Choroid plexus epithelial cell (primary cell): ENCODE measurements at regions not wholly inside any gene's neighbourhood (a gene's known extent, or its start where the extent isn't known, plus 50 kb on each side); places are given as distances from the start of the nearest gene placed in this dataset.

Experiments used
- DNase-seq: peaks from one replicate; pipeline ENCODE4 v3.0.0-alpha.2; 2010; ENCODE audit warnings: low read depth
- H3K4me3 ChIP-seq: 2 replicates; pipeline ENCODE4 v1.5.1; 2011; ENCODE audit warnings: low read depth, mild to moderate bottlenecking, control low read depth, low read length, moderate library complexity
- TF ChIP-seq, protein P1 (sequence below): conservative IDR thresholded peaks from 2 replicates; pipeline ENCODE4 v1.5.1; 2011; ENCODE audit warnings: low read depth, mild to moderate bottlenecking, control low read depth, inconsistent platforms, low read length, moderate library complexity

DNA sequence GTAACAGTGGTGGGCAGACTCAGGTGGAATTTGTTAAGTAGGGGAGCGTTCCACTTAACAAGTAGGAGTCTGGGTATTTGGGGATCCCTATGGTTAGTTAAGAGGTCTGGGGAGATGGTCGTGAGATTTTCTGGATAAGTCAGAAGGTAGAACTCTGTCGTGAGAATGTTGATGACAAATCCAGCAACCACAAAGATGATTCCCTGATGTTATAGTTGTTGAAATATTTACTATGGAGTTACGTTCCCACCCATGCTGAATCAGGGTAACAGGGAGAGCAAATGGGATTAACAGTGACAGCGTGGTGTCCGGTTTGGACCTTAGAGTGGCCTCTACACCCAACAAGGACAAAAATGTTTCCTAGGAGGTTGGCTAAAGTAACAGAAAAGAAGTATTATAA is 110.8 kb downstream of the MFSD1 start:
- no peak overlapping the region for H3K4me3 ChIP-seq
- no peak for DNase-seq
- TF ChIP-seq, protein P1, sequence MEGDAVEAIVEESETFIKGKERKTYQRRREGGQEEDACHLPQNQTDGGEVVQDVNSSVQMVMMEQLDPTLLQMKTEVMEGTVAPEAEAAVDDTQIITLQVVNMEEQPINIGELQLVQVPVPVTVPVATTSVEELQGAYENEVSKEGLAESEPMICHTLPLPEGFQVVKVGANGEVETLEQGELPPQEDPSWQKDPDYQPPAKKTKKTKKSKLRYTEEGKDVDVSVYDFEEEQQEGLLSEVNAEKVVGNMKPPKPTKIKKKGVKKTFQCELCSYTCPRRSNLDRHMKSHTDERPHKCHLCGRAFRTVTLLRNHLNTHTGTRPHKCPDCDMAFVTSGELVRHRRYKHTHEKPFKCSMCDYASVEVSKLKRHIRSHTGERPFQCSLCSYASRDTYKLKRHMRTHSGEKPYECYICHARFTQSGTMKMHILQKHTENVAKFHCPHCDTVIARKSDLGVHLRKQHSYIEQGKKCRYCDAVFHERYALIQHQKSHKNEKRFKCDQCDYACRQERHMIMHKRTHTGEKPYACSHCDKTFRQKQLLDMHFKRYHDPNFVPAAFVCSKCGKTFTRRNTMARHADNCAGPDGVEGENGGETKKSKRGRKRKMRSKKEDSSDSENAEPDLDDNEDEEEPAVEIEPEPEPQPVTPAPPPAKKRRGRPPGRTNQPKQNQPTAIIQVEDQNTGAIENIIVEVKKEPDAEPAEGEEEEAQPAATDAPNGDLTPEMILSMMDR: no peak

DNA sequence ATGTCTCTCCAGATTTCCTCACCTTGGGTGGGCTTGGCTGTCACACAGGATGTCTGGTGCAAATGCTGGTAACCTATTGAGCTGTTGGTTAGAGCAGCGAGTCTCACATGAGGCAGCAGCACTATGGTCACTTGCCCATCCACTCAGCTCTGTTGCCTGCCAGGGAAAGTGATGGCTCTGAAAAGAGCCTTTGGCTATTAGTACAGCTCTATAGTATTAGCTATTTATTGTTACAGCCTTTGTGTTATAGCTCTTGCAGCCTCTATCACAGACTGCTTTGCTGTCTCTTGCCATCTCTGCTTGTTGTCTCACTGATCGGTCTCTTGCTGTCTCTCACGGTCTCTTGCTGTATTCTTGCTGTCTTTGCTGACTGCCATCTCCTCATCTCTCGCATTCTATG is 114.3 kb downstream of the MFSD1 start:
- DNase-seq: no peak
- no peak overlapping the region for H3K4me3 ChIP-seq
- TF ChIP-seq, protein P1: no peak

DNA sequence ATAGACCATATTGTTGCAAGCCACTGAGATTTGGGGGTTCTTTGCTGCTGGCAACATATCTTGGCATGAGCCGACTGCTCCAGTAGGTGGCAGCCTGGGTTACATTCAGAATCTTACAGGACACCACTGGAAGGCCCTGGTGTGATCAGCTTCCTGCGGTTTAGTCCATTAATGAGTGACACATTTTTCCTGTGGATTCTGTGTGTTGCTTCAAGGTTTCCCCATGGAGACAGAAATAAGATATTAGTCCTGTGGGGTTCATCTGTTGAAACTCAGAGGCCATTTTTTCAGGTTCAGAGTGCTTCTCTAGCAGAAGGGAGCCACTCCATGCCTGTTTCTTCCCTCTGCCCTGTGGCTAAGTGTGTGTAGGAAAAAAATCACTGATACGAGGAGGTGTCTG is 116.2 kb downstream of the MFSD1 start:
- TF ChIP-seq, protein P1: peak; percentile 94
- DNase-seq: peak; percentile 83
- no peak overlapping the region for H3K4me3 ChIP-seq

DNA sequence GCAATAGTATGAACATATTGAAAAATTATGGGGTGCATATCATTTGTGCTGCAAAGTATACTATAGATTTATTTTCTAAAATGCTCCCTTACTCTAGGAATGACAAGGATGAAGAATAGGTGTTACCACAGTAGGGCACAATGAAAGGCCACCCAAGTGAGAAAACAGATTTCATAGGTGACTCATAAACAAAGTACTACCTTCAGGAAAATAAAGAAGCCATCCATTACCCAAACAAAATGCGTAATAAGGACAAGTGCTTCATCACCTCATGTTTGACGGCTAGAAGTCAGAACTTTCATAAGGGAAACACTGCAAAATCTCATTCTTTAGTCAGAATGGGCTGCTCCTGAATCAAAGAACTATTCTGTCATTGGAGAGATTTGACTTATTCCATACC is 116.6 kb downstream of the MFSD1 start:
- DNase-seq: no peak
- H3K4me3 ChIP-seq: no peak overlapping the region
- TF ChIP-seq, protein P1: no peak

DNA sequence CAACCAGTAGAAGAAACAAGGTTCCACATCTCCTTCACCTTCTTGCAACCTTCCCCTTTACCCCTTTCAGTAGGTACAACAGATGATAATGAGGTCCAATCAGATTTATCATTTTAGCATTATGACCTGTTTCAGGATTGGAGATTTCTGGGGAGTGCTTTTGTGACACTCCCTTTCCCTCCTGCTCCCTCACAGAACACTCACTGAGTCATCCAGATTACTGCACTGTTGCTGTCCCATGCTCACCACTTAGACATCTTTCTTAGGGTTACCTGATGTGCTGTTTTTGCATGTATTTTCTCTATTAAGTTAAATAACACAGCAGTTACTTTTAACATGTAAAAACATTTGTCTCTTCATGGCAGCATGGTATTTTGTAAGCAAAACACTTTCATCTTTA is 118.5 kb downstream of the MFSD1 start:
- TF ChIP-seq, protein P1: no peak
- H3K4me3 ChIP-seq: no peak overlapping the region
- DNase-seq: no peak

DNA sequence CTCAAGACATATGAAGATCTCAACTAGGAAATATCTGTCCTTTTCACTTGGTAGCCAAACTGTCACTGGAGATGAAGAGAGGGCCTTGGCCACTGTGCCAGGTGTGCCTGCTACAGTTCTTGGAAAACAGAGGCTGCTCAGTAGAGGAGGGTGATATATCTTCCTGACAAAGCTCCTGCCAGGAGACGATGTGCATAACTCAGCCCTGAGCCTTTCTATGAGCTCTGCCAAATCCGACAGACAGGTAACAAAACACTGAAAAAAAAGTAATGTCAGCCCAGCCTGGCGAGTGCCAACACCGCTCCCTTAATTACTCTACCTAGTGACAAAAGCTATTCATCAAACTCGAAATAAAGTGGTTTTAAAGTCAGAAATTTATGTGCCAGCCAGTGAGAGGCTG is 123.2 kb downstream of the MFSD1 start:
- DNase-seq: no peak
- TF ChIP-seq, protein P1: no peak
- no peak overlapping the region for H3K4me3 ChIP-seq

DNA sequence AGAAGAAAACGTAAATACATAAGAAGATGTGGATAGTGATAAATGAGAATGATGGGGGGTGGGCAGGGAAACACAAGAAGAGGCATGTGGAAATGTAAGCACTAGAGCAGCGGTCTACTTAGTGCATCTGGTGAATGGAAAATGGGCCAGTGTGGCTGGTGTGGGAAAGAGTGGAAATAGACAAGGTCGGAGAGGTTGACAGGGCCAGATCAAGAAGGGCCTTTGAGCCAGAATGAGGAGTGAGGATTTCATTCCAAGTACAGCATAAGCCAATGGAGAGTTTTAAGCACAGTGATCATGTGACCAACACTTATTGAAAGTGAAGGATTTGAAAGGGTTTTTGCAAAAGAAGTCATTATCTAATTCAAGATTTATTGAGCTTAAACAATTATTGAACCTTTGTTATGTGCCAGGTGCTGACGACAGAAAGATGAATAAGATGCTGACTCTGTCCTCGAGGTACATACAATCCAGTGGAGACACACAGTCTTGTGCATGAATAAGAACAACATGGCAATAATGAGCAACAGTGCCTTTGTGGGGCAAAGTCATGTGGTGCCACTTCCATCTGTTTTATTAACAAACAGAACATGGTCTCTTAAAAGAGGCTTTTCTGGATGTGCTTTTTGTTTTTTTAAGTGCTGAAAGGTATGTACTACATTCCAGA is 124.1 kb downstream of the MFSD1 start:
- no peak for DNase-seq
- H3K4me3 ChIP-seq: no peak overlapping the region
- TF ChIP-seq, protein P1: no peak
